ENCODE measurements at regions not wholly inside any gene's neighbourhood (a gene's known extent, or its start where the extent isn't known, plus 50 kb on each side); places are given as distances from the start of the nearest gene placed in this dataset.

- TF ChIP-seq CTCF (IDR thresholded peaks at IDR 0.05) (no peak), EZH2 (IDR thresholded peaks at IDR 0.05; ENCODE audit: borderline replicate concordance, insufficient read depth, low read depth, low read length, poor library complexity, severe bottlenecking) (no peak)
Observed at GRCh38 chr15:25554640-25555039, 115.8 kb upstream of the UBE3A start.
